Osteoblast (primary cell): ENCODE measurements at regions not wholly inside any gene's neighbourhood (a gene's known extent, or its start where the extent isn't known, plus 50 kb on each side); places are given as distances from the start of the nearest gene placed in this dataset.

Source experiments
- DNase-seq: peaks from one replicate; pipeline ENCODE4 v3.0.0; 2011; ENCODE audit warnings: low spot score, mixed read lengths; ENCODE audit not compliant: insufficient read length; ENCODE audit errors: missing footprints
- H2AFZ ChIP-seq: 2 replicates; pipeline ENCODE4 v1.6.0; 2011; ENCODE audit warnings: mild to moderate bottlenecking, low read length
- H3K27ac ChIP-seq: 2 replicates; pipeline ENCODE4 v1.5.1; 2011; ENCODE audit warnings: mild to moderate bottlenecking, low read depth, low read length, moderate library complexity
- H3K27me3 ChIP-seq: 2 replicates; pipeline ENCODE4 v1.6.0; 2012; ENCODE audit warnings: mild to moderate bottlenecking, control low read depth, inconsistent platforms, low read length, moderate library complexity; ENCODE audit not compliant: insufficient read depth
- H3K36me3 ChIP-seq: 2 replicates; pipeline ENCODE4 v1.5.1; 2011; ENCODE audit warnings: mild to moderate bottlenecking, low read length, control low read depth, moderate library complexity; ENCODE audit not compliant: insufficient read depth
- H3K4me1 ChIP-seq: 2 replicates; pipeline ENCODE4 v1.5.1; 2011; ENCODE audit warnings: mild to moderate bottlenecking, low read length, control low read depth, moderate library complexity; ENCODE audit not compliant: insufficient read depth
- H3K4me2 ChIP-seq: 2 replicates; pipeline ENCODE4 v1.6.0; 2011; ENCODE audit warnings: mild to moderate bottlenecking, low read length; ENCODE audit not compliant: insufficient read depth
- H3K4me3 ChIP-seq: fragments of 200-600 bp; sonication (generic); 3 replicates; pipeline ENCODE4 v1.5.1; 2012; ENCODE audit warnings: mild to moderate bottlenecking, low read length, inconsistent platforms; ENCODE audit not compliant: insufficient read depth
- H3K79me2 ChIP-seq: 2 replicates; pipeline ENCODE4 v1.6.0; 2012; ENCODE audit warnings: mild to moderate bottlenecking, low read length, control low read depth, inconsistent platforms; ENCODE audit not compliant: insufficient read depth
- H3K9me3 ChIP-seq: 2 replicates; pipeline ENCODE4 v1.5.1; 2011; ENCODE audit warnings: low read depth, low read length, control low read depth
- H4K20me1 ChIP-seq: 2 replicates; pipeline ENCODE4 v1.6.0; 2012; ENCODE audit warnings: mild to moderate bottlenecking, low read length, control low read depth; ENCODE audit not compliant: insufficient read depth
- CTCF ChIP-seq: IDR thresholded peaks from 2 replicates; pipeline ENCODE4 v1.5.1; 2011; ENCODE audit warnings: mild to moderate bottlenecking, low read depth, low read length, moderate library complexity; ENCODE audit errors: extremely low read depth

- no peak overlapping the region for H3K4me2 ChIP-seq
- DNase-seq = no peak
- no peaks in the 10 kb centered on the region for H3K79me2 ChIP-seq
- no peaks in the 10 kb centered on the region for H3K27me3 ChIP-seq
- no peaks in the 10 kb centered on the region for H3K4me1 ChIP-seq
- H3K9me3 ChIP-seq = no peaks in the 10 kb centered on the region
- no peak for TF ChIP-seq CTCF
- no peak overlapping the region for H3K27ac ChIP-seq
- no peaks in the 10 kb centered on the region for H3K36me3 ChIP-seq
- H4K20me1 ChIP-seq = no peaks in the 10 kb centered on the region
- no peak overlapping the region for H3K4me3 ChIP-seq
- no peak overlapping the region for H2AFZ ChIP-seq
Measured at GRCh38 chr13:78841358-78841963, 182.5 kb upstream of the OBI1 start.

GRCh38 chr13:78836238-78836784, 177.4 kb upstream of the OBI1 start:
- Histone ChIP-seq H3K9me3 (no peaks in the 10 kb centered on the region), H3K36me3 (no peaks in the 10 kb centered on the region)
- no peak for TF ChIP-seq CTCF

GRCh38 chr13:78832461-78832860, 173.5 kb upstream of the OBI1 start:
- Histone ChIP-seq H3K9me3 (no peaks in the 10 kb centered on the region), H3K27ac (no peak overlapping the region), H4K20me1 (no peaks in the 10 kb centered on the region), H3K4me3 (no peak overlapping the region), H3K36me3 (no peaks in the 10 kb centered on the region), H3K4me1 (no peaks in the 10 kb centered on the region), H3K27me3 (no peaks in the 10 kb centered on the region), H3K4me2 (no peak overlapping the region), H3K79me2 (no peaks in the 10 kb centered on the region), H2AFZ (no peak overlapping the region)
- TF ChIP-seq CTCF = no peak
- no peak for DNase-seq

More at GRCh38 chr13:78836238-78836784, 177.4 kb upstream of the OBI1 start:
- H3K4me2 ChIP-seq = no peak overlapping the region
- H3K79me2 ChIP-seq = no peaks in the 10 kb centered on the region
- no peaks in the 10 kb centered on the region for H3K27me3 ChIP-seq
- DNase-seq = no peak
- H3K27ac ChIP-seq = no peak overlapping the region
- no peaks in the 10 kb centered on the region for H3K4me1 ChIP-seq
- H4K20me1 ChIP-seq = no peaks in the 10 kb centered on the region
- H2AFZ ChIP-seq = no peak overlapping the region
- no peak overlapping the region for H3K4me3 ChIP-seq

- no peak for TF ChIP-seq CTCF
- Histone ChIP-seq H3K27ac (no peak overlapping the region), H2AFZ (no peak overlapping the region), H3K9me3 (no peaks in the 10 kb centered on the region), H3K79me2 (no peaks in the 10 kb centered on the region), H3K4me2 (no peak overlapping the region), H3K4me1 (no peaks in the 10 kb centered on the region), H3K27me3 (no peaks in the 10 kb centered on the region), H3K4me3 (no peak overlapping the region), H4K20me1 (no peaks in the 10 kb centered on the region), H3K36me3 (no peaks in the 10 kb centered on the region)
- DNase-seq = no peak
Measured at GRCh38 chr13:78830508-78830907, 171.6 kb upstream of the OBI1 start.
